ENCODE measurements at regions not wholly inside any gene's neighbourhood (a gene's known extent, or its start where the extent isn't known, plus 50 kb on each side); places are given as distances from the start of the nearest gene placed in this dataset.
"Not testable (repeated sequence)": the region's sequence is repeated elsewhere in the genome, so short reads cannot be mapped to it uniquely, and the experiment has no call there.

GRCh38 chr3:34152656-34153055 lies 354.2 kb downstream of the PDCD6IP start:
- no peak overlapping the region for H3K4me3 Mint-ChIP-seq
- no peak for DNase-seq (ENCODE audit: extremely low spot score, unreplicated experiment)
- H3K27ac Mint-ChIP-seq: no peak overlapping the region
- TF ChIP-seq CTCF (conservative IDR thresholded peaks at IDR 0.05): no peak
- H3K9me3 Mint-ChIP-seq: no peaks in the 10 kb centered on the region
- no peaks in the 10 kb centered on the region for H3K27me3 Mint-ChIP-seq
- H3K4me1 Mint-ChIP-seq (ENCODE audit: unreplicated experiment): peaks cover 4% of the 10 kb centered on the region
- H3K36me3 Mint-ChIP-seq: no peaks in the 10 kb centered on the region

GRCh38 chr3:34155108-34155507 lies 356.7 kb downstream of the PDCD6IP start:
- TF ChIP-seq CTCF (conservative IDR thresholded peaks at IDR 0.05): no peak
- no peaks in the 10 kb centered on the region for H3K9me3 Mint-ChIP-seq
- no peaks in the 10 kb centered on the region for H3K27me3 Mint-ChIP-seq
- no peak overlapping the region for H3K27ac Mint-ChIP-seq
- H3K36me3 Mint-ChIP-seq: no peaks in the 10 kb centered on the region
- H3K4me3 Mint-ChIP-seq: no peak overlapping the region
- H3K4me1 Mint-ChIP-seq (ENCODE audit: unreplicated experiment): peaks cover 4% of the 10 kb centered on the region
- DNase-seq (ENCODE audit: extremely low spot score, unreplicated experiment): no peak

GRCh38 chr3:34155666-34156065 lies 357.2 kb downstream of the PDCD6IP start:
- Mint-ChIP-seq H3K27ac (no peak overlapping the region), H3K4me1 (ENCODE audit: unreplicated experiment) (peaks cover 4% of the 10 kb centered on the region), H3K27me3 (no peaks in the 10 kb centered on the region), H3K4me3 (no peak overlapping the region), H3K36me3 (no peaks in the 10 kb centered on the region), H3K9me3 (no peaks in the 10 kb centered on the region)
- TF ChIP-seq CTCF (conservative IDR thresholded peaks at IDR 0.05): no peak
- DNase-seq (ENCODE audit: extremely low spot score, unreplicated experiment): no peak

- no peak for DNase-seq (ENCODE audit: extremely low spot score, unreplicated experiment)
- H3K9me3 Mint-ChIP-seq: no peaks in the 10 kb centered on the region
- TF ChIP-seq CTCF (conservative IDR thresholded peaks at IDR 0.05): no peak
- no peaks in the 10 kb centered on the region for H3K27me3 Mint-ChIP-seq
- H3K36me3 Mint-ChIP-seq: no peaks in the 10 kb centered on the region
- no peak overlapping the region for H3K27ac Mint-ChIP-seq
- no peak overlapping the region for H3K4me3 Mint-ChIP-seq
- peaks cover 4% of the 10 kb centered on the region for H3K4me1 Mint-ChIP-seq (ENCODE audit: unreplicated experiment)
These were observed 359.1 kb downstream of the PDCD6IP start for GRCh38 chr3:34157491-34157890.

GRCh38 chr3:34159613-34160420 lies 361.4 kb downstream of the PDCD6IP start:
- Mint-ChIP-seq H3K27me3 (no peaks in the 10 kb centered on the region), H3K9me3 (no peaks in the 10 kb centered on the region), H3K4me3 (no peak overlapping the region), H3K36me3 (no peaks in the 10 kb centered on the region), H3K4me1 (ENCODE audit: unreplicated experiment) (peaks cover 4% of the 10 kb centered on the region), H3K27ac (no peak overlapping the region)
- no peak for TF ChIP-seq CTCF (conservative IDR thresholded peaks at IDR 0.05)
- no peak for DNase-seq (ENCODE audit: extremely low spot score, unreplicated experiment)

- H3K4me3 Mint-ChIP-seq; DNase-seq (ENCODE audit: extremely low spot score, unreplicated experiment); H3K27ac Mint-ChIP-seq; H3K27me3 Mint-ChIP-seq; H3K36me3 Mint-ChIP-seq; H3K4me1 Mint-ChIP-seq (ENCODE audit: unreplicated experiment): not testable (repeated sequence)
- H3K9me3 Mint-ChIP-seq: peaks cover 12% of the 10 kb centered on the region
These were observed 371.2 kb downstream of the PDCD6IP start for GRCh38 chr3:34169636-34170035.

All from type B pancreatic cell (in vitro differentiated cells).